ENCODE measurements at regions not wholly inside any gene's neighbourhood (a gene's known extent, or its start where the extent isn't known, plus 50 kb on each side); places are given as distances from the start of the nearest gene placed in this dataset.

GRCh38 chr1:212173567-212173966 lies 111.6 kb upstream of the PPP2R5A start:
- no peak for TF ChIP-seq CTCF (conservative IDR thresholded peaks at IDR 0.05; ENCODE audit: low read depth, low read length)
- no peak for TF ChIP-seq ELK1 (IDR thresholded peaks at IDR 0.05; ENCODE audit: borderline replicate concordance, low read depth, low read length)
